ENCODE measurements at regions not wholly inside any gene's neighbourhood (a gene's known extent, or its start where the extent isn't known, plus 50 kb on each side); places are given as distances from the start of the nearest gene placed in this dataset.

GRCh38 chr14:34250959-34251358, 211.1 kb downstream of the SPTSSA start:
- H3K4me1 ChIP-seq: no peaks in the 10 kb centered on the region
- DNase-seq: no peak
- no peaks in the 10 kb centered on the region for H3K27me3 ChIP-seq
- no peak overlapping the region for H3K27ac ChIP-seq
- H3K36me3 ChIP-seq: no peaks in the 10 kb centered on the region
- H3K9me3 ChIP-seq: no peaks in the 10 kb centered on the region
- H3K4me3 ChIP-seq: no peak overlapping the region
- no peak for TF ChIP-seq POLR2A (IDR thresholded peaks at IDR 0.05)
- TF ChIP-seq CTCF (IDR thresholded peaks at IDR 0.05): no peak

GRCh38 chr14:34247605-34248004, 214.4 kb downstream of the SPTSSA start:
- Histone ChIP-seq H3K36me3 (no peaks in the 10 kb centered on the region), H3K4me1 (no peaks in the 10 kb centered on the region), H3K4me3 (no peak overlapping the region), H3K27ac (no peak overlapping the region), H3K27me3 (no peaks in the 10 kb centered on the region), H3K9me3 (no peaks in the 10 kb centered on the region)
- TF ChIP-seq POLR2A (IDR thresholded peaks at IDR 0.05): no peak
- no peak for TF ChIP-seq CTCF (IDR thresholded peaks at IDR 0.05)
- no peak for DNase-seq

DNA sequence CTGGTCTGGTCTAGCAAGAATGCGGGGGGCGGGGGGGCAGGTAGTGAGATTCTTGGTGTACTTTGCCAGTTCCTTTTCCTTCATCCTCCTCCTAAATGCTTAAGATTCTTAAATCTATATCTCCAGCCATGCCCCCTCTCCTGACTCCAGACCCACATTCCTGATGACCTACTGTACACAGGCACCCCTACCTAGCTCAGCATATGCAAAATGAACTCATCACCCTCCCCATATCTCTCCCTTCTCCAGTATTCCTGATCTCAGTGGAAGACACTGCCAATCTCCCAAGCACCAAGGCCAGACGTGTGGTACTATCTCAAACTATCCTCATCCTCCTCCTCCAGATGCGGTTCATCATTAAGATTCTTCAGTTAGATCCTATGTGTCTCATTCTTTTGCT, 215.8 kb downstream of the SPTSSA start:
- no peak for DNase-seq
- Histone ChIP-seq H3K9me3 (no peaks in the 10 kb centered on the region), H3K27ac (no peak overlapping the region), H3K27me3 (no peaks in the 10 kb centered on the region), H3K4me1 (no peaks in the 10 kb centered on the region), H3K4me3 (no peak overlapping the region), H3K36me3 (no peaks in the 10 kb centered on the region)
- no peak for TF ChIP-seq POLR2A (IDR thresholded peaks at IDR 0.05)
- no peak for TF ChIP-seq CTCF (IDR thresholded peaks at IDR 0.05)

- no peaks in the 10 kb centered on the region for H3K27me3 ChIP-seq
- H3K4me1 ChIP-seq: no peaks in the 10 kb centered on the region
- no peaks in the 10 kb centered on the region for H3K9me3 ChIP-seq
- DNase-seq: no peak
- H3K27ac ChIP-seq: no peak overlapping the region
- H3K36me3 ChIP-seq: no peaks in the 10 kb centered on the region
- TF ChIP-seq POLR2A (IDR thresholded peaks at IDR 0.05) (no peak), CTCF (IDR thresholded peaks at IDR 0.05) (no peak)
- no peak overlapping the region for H3K4me3 ChIP-seq
Measured at GRCh38 chr14:34243401-34243800, 218.6 kb downstream of the SPTSSA start.

- Histone ChIP-seq H3K27me3 (no peaks in the 10 kb centered on the region), H3K9me3 (no peaks in the 10 kb centered on the region), H3K36me3 (no peaks in the 10 kb centered on the region), H3K27ac (no peak overlapping the region), H3K4me3 (no peak overlapping the region), H3K4me1 (no peaks in the 10 kb centered on the region)
- DNase-seq: no peak
- TF ChIP-seq CTCF (IDR thresholded peaks at IDR 0.05) (no peak), POLR2A (IDR thresholded peaks at IDR 0.05) (no peak)
Measured at GRCh38 chr14:34243001-34243400, 219.0 kb downstream of the SPTSSA start.

DNA sequence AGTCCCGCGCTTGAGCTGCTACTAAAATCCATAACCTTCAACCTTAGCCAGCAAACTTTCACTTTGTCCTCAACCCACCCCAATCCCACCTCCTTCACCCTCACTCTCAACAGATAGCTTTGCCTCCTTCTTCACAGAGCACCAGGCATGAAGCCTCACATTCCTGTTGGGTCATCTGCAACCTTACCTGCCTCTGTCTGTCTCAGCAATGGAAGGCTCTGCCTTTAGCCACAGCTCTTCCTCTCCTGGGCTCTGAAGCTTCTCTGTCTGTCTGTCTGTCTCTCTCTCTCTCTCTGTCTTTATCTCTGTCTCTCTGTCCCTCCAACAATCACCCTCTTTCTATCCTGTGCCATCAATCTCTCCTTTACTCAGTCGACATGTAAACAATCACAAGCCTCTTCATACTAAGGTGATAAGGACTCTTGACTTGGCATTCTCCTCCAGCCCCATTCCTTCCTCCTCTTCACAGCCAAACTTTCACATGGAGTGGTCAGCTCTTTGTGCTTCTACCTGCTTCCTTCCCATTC, 220.8 kb downstream of the SPTSSA start:
- Histone ChIP-seq H3K4me1 (no peaks in the 10 kb centered on the region), H3K36me3 (no peaks in the 10 kb centered on the region), H3K4me3 (no peak overlapping the region), H3K27ac (no peak overlapping the region), H3K27me3 (no peaks in the 10 kb centered on the region), H3K9me3 (no peaks in the 10 kb centered on the region)
- no peak for DNase-seq
- TF ChIP-seq POLR2A (IDR thresholded peaks at IDR 0.05) (no peak), CTCF (IDR thresholded peaks at IDR 0.05) (no peak)

Measured in Peyer's patch (tissue), 4 donors.